Suppressor macrophage treated with lipopolysaccharide for 1 hour (primary cell): ENCODE measurements at regions not wholly inside any gene's neighbourhood (a gene's known extent, or its start where the extent isn't known, plus 50 kb on each side); places are given as distances from the start of the nearest gene placed in this dataset.
"Not testable (repeated sequence)": the region's sequence is repeated elsewhere in the genome, so short reads cannot be mapped to it uniquely, and the experiment has no call there.

ENCODE experiments used
- DNase-seq, 3 donors: peaks; one replicate each; pipeline ENCODE4 v3.0.0-alpha.2; 2020 to 2022

GRCh38 chr6:137969874-137970273, 102.8 kb downstream of the TNFAIP3 start:
- DNase-seq, result no peak

GRCh38 chr6:137970368-137970767, 103.3 kb downstream of the TNFAIP3 start:
- DNase-seq, result peak in 1 of 3 donors; percentile 20

- DNase-seq, result no peak
Measured at GRCh38 chr6:137973201-137973600, 106.1 kb downstream of the TNFAIP3 start.

GRCh38 chr6:137975188-137975940, 108.3 kb downstream of the TNFAIP3 start:
- DNase-seq, result peak; percentile 29 to 67 (median 55)

- DNase-seq, result no peak
Measured at GRCh38 chr6:137976430-137976829, 109.4 kb downstream of the TNFAIP3 start.

- DNase-seq, result no peak
Measured at GRCh38 chr6:137977206-137977605, 110.1 kb downstream of the TNFAIP3 start.

GRCh38 chr6:137977814-137978213, 110.8 kb downstream of the TNFAIP3 start:
- DNase-seq, result no peak

- DNase-seq, result no peak
Measured at GRCh38 chr6:137978252-137978896, 111.3 kb downstream of the TNFAIP3 start.

- not testable (repeated sequence) for DNase-seq
Measured at GRCh38 chr6:137979263-137979662, 112.2 kb downstream of the TNFAIP3 start.

- DNase-seq, result no peak
Measured at GRCh38 chr6:137980777-137981176, 113.7 kb downstream of the TNFAIP3 start.

- DNase-seq, result no peak
Measured at GRCh38 chr6:137981758-137982157, 114.7 kb downstream of the TNFAIP3 start.

GRCh38 chr6:137982418-137983189, 115.5 kb downstream of the TNFAIP3 start:
- DNase-seq, result no peak

GRCh38 chr6:137983269-137983668, 116.2 kb downstream of the TNFAIP3 start:
- no peak for DNase-seq

- DNase-seq, result no peak
Measured at GRCh38 chr6:137989664-137990063, 117.6 kb downstream of the PERP start.

- DNase-seq, result no peak
Measured at GRCh38 chr6:137995371-137995770, 111.8 kb downstream of the PERP start.

GRCh38 chr6:137998461-137999019, 108.7 kb downstream of the PERP start:
- no peak for DNase-seq

GRCh38 chr6:137999815-138000214, 107.4 kb downstream of the PERP start:
- DNase-seq, result no peak

- DNase-seq, result peak; percentile 18 to 53 (median 27)
Measured at GRCh38 chr6:138000941-138001340, 106.3 kb downstream of the PERP start.

- peak; percentile 69 to 84 (median 75) for DNase-seq
Measured at GRCh38 chr6:138001750-138002349, 105.4 kb downstream of the PERP start.

GRCh38 chr6:138004430-138005287, 102.6 kb downstream of the PERP start:
- peak; percentile 59 to 71 (median 70) for DNase-seq

GRCh38 chr6:138005846-138006245, 101.4 kb downstream of the PERP start:
- DNase-seq, result no peak

- peak; percentile 46 to 56 (median 55) for DNase-seq
Measured at GRCh38 chr6:138007014-138007472, 100.2 kb downstream of the PERP start.
